Ishikawa (cell line): ENCODE measurements at regions not wholly inside any gene's neighbourhood (a gene's known extent, or its start where the extent isn't known, plus 50 kb on each side); places are given as distances from the start of the nearest gene placed in this dataset.

Experiments used
- CEBPB ChIP-seq: IDR thresholded peaks from 2 replicates; pipeline ENCODE4 v1.6.1; 2012
- MAX ChIP-seq: IDR thresholded peaks from 2 replicates; pipeline ENCODE4 v1.6.1; 2012
- RAD21 ChIP-seq: IDR thresholded peaks from 2 replicates; pipeline ENCODE4 v1.6.1; 2012; ENCODE audit warnings: low read depth
- TEAD4 ChIP-seq: IDR thresholded peaks from 2 replicates; pipeline ENCODE4 v1.6.1; 2012
- USF1 ChIP-seq: IDR thresholded peaks from 2 replicates; pipeline ENCODE4 v1.6.1; 2012
- YY1 ChIP-seq: IDR thresholded peaks from 2 replicates; pipeline ENCODE4 v1.6.1; 2012; ENCODE audit warnings: low read depth

- no peak for TF ChIP-seq RAD21
- TF ChIP-seq MAX, result no peak
- no peak for TF ChIP-seq TEAD4
- TF ChIP-seq USF1, result no peak
- no peak for TF ChIP-seq YY1
- TF ChIP-seq CEBPB, result no peak
Observed at GRCh38 chr1:224559981-224560728, 56.0 kb upstream of the CNIH3 start.
